ENCODE measurements at regions not wholly inside any gene's neighbourhood (a gene's known extent, or its start where the extent isn't known, plus 50 kb on each side); places are given as distances from the start of the nearest gene placed in this dataset.

DNA sequence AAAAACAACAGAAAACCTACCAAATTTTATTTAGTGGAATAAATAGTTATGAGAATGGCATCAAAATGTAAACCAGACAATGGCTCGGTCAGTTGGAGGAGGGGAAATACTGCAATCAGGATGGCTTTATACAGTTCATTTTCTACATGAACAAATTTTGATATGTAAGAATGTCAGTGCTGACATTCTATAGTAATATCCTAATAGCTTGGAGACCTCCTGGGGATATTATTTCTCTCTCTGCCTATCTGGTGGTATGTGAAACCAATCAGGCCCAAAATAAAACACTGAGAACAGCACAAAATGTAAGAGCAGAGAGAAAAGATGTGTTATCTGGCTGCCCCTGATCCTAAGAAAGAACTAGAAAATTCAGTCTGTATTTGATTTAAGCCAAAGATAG is 327.7 kb downstream of the UBE3D start:
- ChIA-PET POLR2A (no interaction called here), CTCF (interaction anchor here (1.5 kb wide), 2 partner anchors 199 to 320 kb away, joined by 3 to 4 read pairs; no protein-coding TSS in a partner anchor)
- H3K27me3 Mint-ChIP-seq (ENCODE audit: insufficient read depth, unreplicated experiment), result peaks cover 18% of the 10 kb centered on the region
- H3K27ac Mint-ChIP-seq (ENCODE audit: low read depth, unreplicated experiment), result no peak overlapping the region
- H3K4me1 Mint-ChIP-seq (ENCODE audit: insufficient read depth, unreplicated experiment), result no peaks in the 10 kb centered on the region
- H3K9me3 Mint-ChIP-seq (ENCODE audit: unreplicated experiment), result no peaks in the 10 kb centered on the region
- TF ChIP-seq, protein P1, sequence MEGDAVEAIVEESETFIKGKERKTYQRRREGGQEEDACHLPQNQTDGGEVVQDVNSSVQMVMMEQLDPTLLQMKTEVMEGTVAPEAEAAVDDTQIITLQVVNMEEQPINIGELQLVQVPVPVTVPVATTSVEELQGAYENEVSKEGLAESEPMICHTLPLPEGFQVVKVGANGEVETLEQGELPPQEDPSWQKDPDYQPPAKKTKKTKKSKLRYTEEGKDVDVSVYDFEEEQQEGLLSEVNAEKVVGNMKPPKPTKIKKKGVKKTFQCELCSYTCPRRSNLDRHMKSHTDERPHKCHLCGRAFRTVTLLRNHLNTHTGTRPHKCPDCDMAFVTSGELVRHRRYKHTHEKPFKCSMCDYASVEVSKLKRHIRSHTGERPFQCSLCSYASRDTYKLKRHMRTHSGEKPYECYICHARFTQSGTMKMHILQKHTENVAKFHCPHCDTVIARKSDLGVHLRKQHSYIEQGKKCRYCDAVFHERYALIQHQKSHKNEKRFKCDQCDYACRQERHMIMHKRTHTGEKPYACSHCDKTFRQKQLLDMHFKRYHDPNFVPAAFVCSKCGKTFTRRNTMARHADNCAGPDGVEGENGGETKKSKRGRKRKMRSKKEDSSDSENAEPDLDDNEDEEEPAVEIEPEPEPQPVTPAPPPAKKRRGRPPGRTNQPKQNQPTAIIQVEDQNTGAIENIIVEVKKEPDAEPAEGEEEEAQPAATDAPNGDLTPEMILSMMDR (IDR thresholded peaks at IDR 0.05; ENCODE audit: unreplicated experiment), result no peak
- BruUV-seq (replicated peaks), result no TSS peak
- intact Hi-C loops (cut with micrococcal nuclease), result loop anchor here (2.0 kb wide), 1 partner anchor 317 kb away; no protein-coding TSS in a partner anchor
- DNase-seq (ENCODE audit: unreplicated experiment), result no peak
- H3K4me3 Mint-ChIP-seq (ENCODE audit: unreplicated experiment), result no peak overlapping the region
- H3K36me3 Mint-ChIP-seq (ENCODE audit: insufficient read depth, unreplicated experiment), result no peaks in the 10 kb centered on the region

DNA sequence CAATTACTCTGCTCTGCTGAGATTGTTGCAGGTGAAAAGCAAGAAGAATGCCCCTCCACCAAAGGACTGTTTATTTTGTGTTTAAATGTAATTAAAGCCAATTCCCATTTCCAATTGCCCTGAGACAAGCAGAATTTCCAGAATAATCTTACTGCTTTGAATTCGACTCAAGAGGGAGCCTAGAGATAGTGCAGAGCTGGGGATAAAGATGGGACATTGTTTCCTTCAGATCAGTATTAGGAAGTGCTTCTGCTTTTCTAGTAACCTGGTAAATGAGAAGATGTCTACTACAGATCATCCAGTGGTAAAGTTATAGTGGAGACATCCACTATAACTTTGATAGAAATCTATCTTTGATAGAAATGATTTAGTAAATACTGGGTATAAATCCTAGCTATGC is 326.9 kb downstream of the UBE3D start:
- intact Hi-C loops (cut with micrococcal nuclease), result loop anchor here (2.0 kb wide), 1 partner anchor 316 kb away; no protein-coding TSS in a partner anchor
- Mint-ChIP-seq H3K9me3 (ENCODE audit: unreplicated experiment) (no peaks in the 10 kb centered on the region), H3K4me3 (ENCODE audit: unreplicated experiment) (no peak overlapping the region), H3K4me1 (ENCODE audit: insufficient read depth, unreplicated experiment) (no peaks in the 10 kb centered on the region), H3K27ac (ENCODE audit: low read depth, unreplicated experiment) (no peak overlapping the region), H3K36me3 (ENCODE audit: insufficient read depth, unreplicated experiment) (no peaks in the 10 kb centered on the region), H3K27me3 (ENCODE audit: insufficient read depth, unreplicated experiment) (peaks cover 18% of the 10 kb centered on the region)
- BruUV-seq (replicated peaks), result no TSS peak
- no peak for DNase-seq (ENCODE audit: unreplicated experiment)
- CTCF ChIA-PET, result interaction anchor here (0.7 to 1.5 kb wide), 3 partner anchors 94 to 319 kb away, joined by 3 to 4 read pairs (median 3); no protein-coding TSS in a partner anchor
- TF ChIP-seq, protein P1 (IDR thresholded peaks at IDR 0.05; ENCODE audit: unreplicated experiment), result no peak
- POLR2A ChIA-PET, result interaction anchor here (0.6 to 1.1 kb wide), 3 partner anchors 37 to 83 kb away, joined by 3 to 4 read pairs (median 3); no protein-coding TSS in a partner anchor

DNA sequence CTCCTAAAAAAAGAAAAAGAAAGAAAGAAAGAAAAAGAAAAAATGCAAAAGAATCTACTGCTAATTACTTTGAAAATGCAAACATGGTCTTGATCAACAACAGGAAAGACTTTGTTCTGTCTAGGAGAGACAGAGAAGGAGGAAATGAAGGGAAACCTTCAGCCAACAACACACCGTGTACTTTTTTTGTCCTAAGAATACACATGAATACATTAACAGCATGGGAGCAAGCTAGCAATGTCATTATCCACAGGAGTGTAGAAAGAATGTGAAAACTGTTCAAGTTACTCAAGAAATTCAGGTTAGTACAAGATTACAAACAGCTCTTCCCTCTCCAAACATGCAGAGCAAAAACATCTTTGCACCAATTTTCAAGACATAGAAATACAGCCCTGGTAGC is 326.3 kb downstream of the UBE3D start:
- Mint-ChIP-seq H3K36me3 (ENCODE audit: insufficient read depth, unreplicated experiment) (no peaks in the 10 kb centered on the region), H3K27ac (ENCODE audit: low read depth, unreplicated experiment) (no peak overlapping the region), H3K9me3 (ENCODE audit: unreplicated experiment) (no peaks in the 10 kb centered on the region), H3K4me1 (ENCODE audit: insufficient read depth, unreplicated experiment) (no peaks in the 10 kb centered on the region), H3K4me3 (ENCODE audit: unreplicated experiment) (no peak overlapping the region), H3K27me3 (ENCODE audit: insufficient read depth, unreplicated experiment) (peaks cover 18% of the 10 kb centered on the region)
- ChIA-PET CTCF (interaction anchor here (0.6 to 1.5 kb wide), 3 partner anchors 53 to 198 kb away, joined by 3 to 4 read pairs (median 3); no protein-coding TSS in a partner anchor), POLR2A (interaction anchor here (0.6 to 1.1 kb wide), 3 partner anchors 37 to 84 kb away, joined by 3 to 4 read pairs (median 3); no protein-coding TSS in a partner anchor)
- intact Hi-C loops (cut with micrococcal nuclease), result loop anchor here (2.0 kb wide), 1 partner anchor 315 kb away; no protein-coding TSS in a partner anchor
- TF ChIP-seq, protein P1 (IDR thresholded peaks at IDR 0.05; ENCODE audit: unreplicated experiment), result no peak
- no peak for DNase-seq (ENCODE audit: unreplicated experiment)
- BruUV-seq (replicated peaks), result no TSS peak

- TF ChIP-seq, protein P1 (IDR thresholded peaks at IDR 0.05; ENCODE audit: unreplicated experiment), result no peak
- no peaks in the 10 kb centered on the region for H3K9me3 Mint-ChIP-seq (ENCODE audit: unreplicated experiment)
- peaks cover 18% of the 10 kb centered on the region for H3K27me3 Mint-ChIP-seq (ENCODE audit: insufficient read depth, unreplicated experiment)
- no peak for DNase-seq (ENCODE audit: unreplicated experiment)
- POLR2A ChIA-PET, result no interaction called here
- H3K4me3 Mint-ChIP-seq (ENCODE audit: unreplicated experiment), result no peak overlapping the region
- CTCF ChIA-PET, result interaction anchor here (0.6 kb wide), 1 partner anchor 54 kb away, joined by 4 read pairs; no protein-coding TSS in a partner anchor
- H3K36me3 Mint-ChIP-seq (ENCODE audit: insufficient read depth, unreplicated experiment), result no peaks in the 10 kb centered on the region
- no peaks in the 10 kb centered on the region for H3K4me1 Mint-ChIP-seq (ENCODE audit: insufficient read depth, unreplicated experiment)
- intact Hi-C loops (cut with micrococcal nuclease), result no loop called here
- BruUV-seq (replicated peaks), result no TSS peak
- no peak overlapping the region for H3K27ac Mint-ChIP-seq (ENCODE audit: low read depth, unreplicated experiment)
These were observed 325.6 kb downstream of the UBE3D start for GRCh38 chr6:82740072-82740471.
